ENCODE measurements at regions not wholly inside any gene's neighbourhood (a gene's known extent, or its start where the extent isn't known, plus 50 kb on each side); places are given as distances from the start of the nearest gene placed in this dataset.

DNA sequence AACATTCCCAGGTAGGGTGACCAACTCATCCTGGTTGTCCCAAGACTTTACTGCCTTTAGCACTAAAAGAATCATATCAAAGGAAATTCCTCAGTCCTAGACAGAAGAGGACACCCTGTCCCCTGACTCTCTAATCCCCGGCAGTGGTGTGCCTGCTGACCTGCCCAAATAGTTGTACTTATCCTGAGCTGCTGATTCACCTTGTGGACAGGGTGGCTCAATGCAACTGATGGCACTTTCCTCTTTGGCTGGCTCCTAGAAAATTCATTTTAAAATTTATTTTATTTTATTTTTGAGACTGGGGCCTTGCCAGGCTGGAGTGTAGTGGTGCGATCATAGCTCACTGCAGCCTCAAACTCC lies 111.7 kb downstream of the JCAD start:
- WGBS (ENCODE audit: insufficient coverage, insufficient replicate concordance, low lambda C conversion rate, missing lambda C conversion rate): 48% methylated on average over 2 of the region's 2 CpGs
- CTCF ChIA-PET: no interaction called here

GRCh38 chr10:29946953-29947700 lies 112.3 kb downstream of the JCAD start:
- intact Hi-C loops (cut with micrococcal nuclease; ENCODE audit: unreplicated experiment): no loop called here
- 10% methylated on average over 9 of the region's 9 CpGs for WGBS (ENCODE audit: insufficient coverage, insufficient replicate concordance, low lambda C conversion rate, missing lambda C conversion rate)
- ChIA-PET SMC1A (ENCODE audit: uncharacterized antibody, unreplicated experiment) (no interaction called here), POLR2A (no interaction called here), CTCF (interaction anchor here (0.6 kb wide), 1 partner anchor 286 kb away, joined by 3 read pairs; no protein-coding TSS in a partner anchor), RAD21 (ENCODE audit: unreplicated experiment) (no interaction called here)
- DNase-seq (ENCODE audit: low read depth, low spot score): no peak
- Histone ChIP-seq H3K27me3 (replicated peaks in 1 of 2; ENCODE audit: control insufficient read depth in 2 of 2, insufficient read depth in 2 of 2, low read length in 1 of 2) (no peaks in the 10 kb centered on the region), H2AFZ (ENCODE audit: control insufficient read depth, low read depth, low read length) (no peak overlapping the region), H3K4me3 (no peak overlapping the region), H4K20me1 (ENCODE audit: control insufficient read depth, insufficient read depth) (no peaks in the 10 kb centered on the region), H3K4me1 (ENCODE audit: control insufficient read depth, insufficient read depth, low read length) (no peaks in the 10 kb centered on the region), H3K36me3 (ENCODE audit: control insufficient read depth in 2 of 2, insufficient read depth in 2 of 2, low read length in 1 of 2) (no peaks in the 10 kb centered on the region), H3K79me2 (ENCODE audit: control insufficient read depth, insufficient read depth, low read length) (no peaks in the 10 kb centered on the region), H3K27ac (ENCODE audit: control insufficient read depth, insufficient read depth) (no peak overlapping the region), H3K9ac (ENCODE audit: control insufficient read depth, insufficient read depth, low read length) (no peak overlapping the region), H3K4me2 (ENCODE audit: control insufficient read depth, insufficient read depth) (no peak overlapping the region), H3K9me3 (replicated peaks; ENCODE audit: control insufficient read depth, insufficient read depth, low read length) (no peaks in the 10 kb centered on the region)
- FAIRE-seq: no peak
- no TSS peak for BruUV-seq (replicated peaks)
- in situ Hi-C loops (cut with MboI): no loop called here
- no peak for ATAC-seq
- TF ChIP-seq MYC (IDR thresholded peaks at IDR 0.05; ENCODE audit: insufficient read depth, insufficient read length, insufficient replicate concordance, low read length, severe bottlenecking) (no peak), CTCF (IDR thresholded peaks at IDR 0.05 in 2 of 3, conservative IDR thresholded peaks at IDR 0.05 in 1 of 3; ENCODE audit: control insufficient read depth in 2 of 3, extremely low read depth in 1 of 3, insufficient read depth in 1 of 3, low read depth in 3 of 3, low read length in 3 of 3) (no peak), PAX8 (IDR thresholded peaks at IDR 0.05) (no peak), MLLT1 (IDR thresholded peaks at IDR 0.05) (no peak)
- TF ChIP-seq, protein P1, sequence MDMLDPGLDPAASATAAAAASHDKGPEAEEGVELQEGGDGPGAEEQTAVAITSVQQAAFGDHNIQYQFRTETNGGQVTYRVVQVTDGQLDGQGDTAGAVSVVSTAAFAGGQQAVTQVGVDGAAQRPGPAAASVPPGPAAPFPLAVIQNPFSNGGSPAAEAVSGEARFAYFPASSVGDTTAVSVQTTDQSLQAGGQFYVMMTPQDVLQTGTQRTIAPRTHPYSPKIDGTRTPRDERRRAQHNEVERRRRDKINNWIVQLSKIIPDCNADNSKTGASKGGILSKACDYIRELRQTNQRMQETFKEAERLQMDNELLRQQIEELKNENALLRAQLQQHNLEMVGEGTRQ (IDR thresholded peaks at IDR 0.05; ENCODE audit: borderline replicate concordance, low read depth, low read length): no peak

More for the DNA sequence above, 111.7 kb downstream of the JCAD start:
- Histone ChIP-seq H3K9ac (ENCODE audit: control insufficient read depth, insufficient read depth, low read length) (no peak overlapping the region), H2AFZ (ENCODE audit: control insufficient read depth, low read depth, low read length) (no peak overlapping the region), H3K27me3 (replicated peaks in 1 of 2; ENCODE audit: control insufficient read depth in 2 of 2, insufficient read depth in 2 of 2, low read length in 1 of 2) (no peaks in the 10 kb centered on the region), H3K79me2 (ENCODE audit: control insufficient read depth, insufficient read depth, low read length) (no peaks in the 10 kb centered on the region), H3K4me1 (ENCODE audit: control insufficient read depth, insufficient read depth, low read length) (no peaks in the 10 kb centered on the region), H3K9me3 (replicated peaks; ENCODE audit: control insufficient read depth, insufficient read depth, low read length) (no peaks in the 10 kb centered on the region), H4K20me1 (ENCODE audit: control insufficient read depth, insufficient read depth) (no peaks in the 10 kb centered on the region), H3K4me3 (no peak overlapping the region), H3K27ac (ENCODE audit: control insufficient read depth, insufficient read depth) (no peak overlapping the region), H3K4me2 (ENCODE audit: control insufficient read depth, insufficient read depth) (no peak overlapping the region), H3K36me3 (ENCODE audit: control insufficient read depth in 2 of 2, insufficient read depth in 2 of 2, low read length in 1 of 2) (no peaks in the 10 kb centered on the region)
- TF ChIP-seq FOS (IDR thresholded peaks at IDR 0.05; ENCODE audit: borderline replicate concordance, extremely low read depth, insufficient read length) (no peak), PAX8 (IDR thresholded peaks at IDR 0.05) (no peak), IKZF2 (IDR thresholded peaks at IDR 0.05) (no peak), SMC3 (IDR thresholded peaks at IDR 0.05; ENCODE audit: borderline replicate concordance, low read length) (no peak), FOXM1 (IDR thresholded peaks at IDR 0.05; ENCODE audit: low read depth, low read length) (no peak), MEF2B (IDR thresholded peaks at IDR 0.05; ENCODE audit: partially characterized antibody, poor library complexity, severe bottlenecking) (no peak), DPF2 (IDR thresholded peaks at IDR 0.05) (no peak), RAD51 (IDR thresholded peaks at IDR 0.05) (no peak), EGR1 (IDR thresholded peaks at IDR 0.05; ENCODE audit: borderline replicate concordance in 1 of 2, low read depth in 2 of 2, low read length in 2 of 2) (no peak), CBX3 (IDR thresholded peaks at IDR 0.05; ENCODE audit: borderline replicate concordance, low read depth) (no peak)
- TF ChIP-seq, protein P2, sequence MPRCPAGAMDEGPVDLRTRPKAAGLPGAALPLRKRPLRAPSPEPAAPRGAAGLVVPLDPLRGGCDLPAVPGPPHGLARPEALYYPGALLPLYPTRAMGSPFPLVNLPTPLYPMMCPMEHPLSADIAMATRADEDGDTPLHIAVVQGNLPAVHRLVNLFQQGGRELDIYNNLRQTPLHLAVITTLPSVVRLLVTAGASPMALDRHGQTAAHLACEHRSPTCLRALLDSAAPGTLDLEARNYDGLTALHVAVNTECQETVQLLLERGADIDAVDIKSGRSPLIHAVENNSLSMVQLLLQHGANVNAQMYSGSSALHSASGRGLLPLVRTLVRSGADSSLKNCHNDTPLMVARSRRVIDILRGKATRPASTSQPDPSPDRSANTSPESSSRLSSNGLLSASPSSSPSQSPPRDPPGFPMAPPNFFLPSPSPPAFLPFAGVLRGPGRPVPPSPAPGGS (IDR thresholded peaks at IDR 0.05; ENCODE audit: borderline replicate concordance, insufficient read depth, low read depth, low read length, poor library complexity, severe bottlenecking): no peak
- no TSS peak for BruUV-seq (replicated peaks)
- POLR2A ChIA-PET: no interaction called here
- in situ Hi-C loops (cut with MboI): no loop called here
- ATAC-seq (no peak; the same call in 2 of the 3 replicates), FAIRE-seq (no peak), DNase-seq (ENCODE audit: low read depth, low spot score) (no peak)
- RAD21 ChIA-PET (ENCODE audit: unreplicated experiment): no interaction called here
- SMC1A ChIA-PET (ENCODE audit: uncharacterized antibody, unreplicated experiment): no interaction called here
- intact Hi-C loops (cut with micrococcal nuclease; ENCODE audit: unreplicated experiment): no loop called here
